Glomerular endothelial cell (primary cell): ENCODE measurements at regions not wholly inside any gene's neighbourhood (a gene's known extent, or its start where the extent isn't known, plus 50 kb on each side); places are given as distances from the start of the nearest gene placed in this dataset.
"Not testable (repeated sequence)": the region's sequence is repeated elsewhere in the genome, so short reads cannot be mapped to it uniquely, and the experiment has no call there.

ENCODE experiments used
- DNase-seq: peaks from one replicate; pipeline ENCODE4 v3.0.0-alpha.2; 2011; ENCODE audit warnings: low read depth, low spot score; ENCODE audit errors: extremely low read depth

DNA sequence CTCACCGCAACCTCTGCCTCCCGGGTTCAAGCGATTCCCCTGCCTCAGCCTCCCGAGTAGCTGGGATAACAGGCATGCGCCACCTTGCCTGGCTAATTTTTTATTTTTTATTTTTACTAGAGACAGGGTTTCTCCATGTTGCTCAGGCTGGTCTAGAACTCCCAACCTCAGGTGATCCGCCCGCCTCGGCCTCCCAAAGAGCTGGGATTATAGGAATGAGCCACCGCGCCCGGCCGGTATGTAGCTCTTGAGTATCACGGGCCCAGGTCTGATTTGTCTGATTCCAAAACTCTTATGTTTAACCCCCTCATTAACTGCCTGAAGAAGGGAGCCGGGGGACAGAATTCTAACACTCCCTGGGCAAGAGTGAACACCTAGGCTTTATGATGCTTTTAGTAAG is 91.7 kb upstream of the OLIG2 start:
- not testable (repeated sequence) for DNase-seq

GRCh38 chr21:32934829-32935228 is 90.9 kb upstream of the OLIG2 start:
- DNase-seq: no peak

GRCh38 chr21:32940079-32941014 is 85.4 kb upstream of the OLIG2 start:
- DNase-seq: peak; percentile 5

GRCh38 chr21:32941263-32941662 is 84.5 kb upstream of the OLIG2 start:
- DNase-seq: no peak

DNA sequence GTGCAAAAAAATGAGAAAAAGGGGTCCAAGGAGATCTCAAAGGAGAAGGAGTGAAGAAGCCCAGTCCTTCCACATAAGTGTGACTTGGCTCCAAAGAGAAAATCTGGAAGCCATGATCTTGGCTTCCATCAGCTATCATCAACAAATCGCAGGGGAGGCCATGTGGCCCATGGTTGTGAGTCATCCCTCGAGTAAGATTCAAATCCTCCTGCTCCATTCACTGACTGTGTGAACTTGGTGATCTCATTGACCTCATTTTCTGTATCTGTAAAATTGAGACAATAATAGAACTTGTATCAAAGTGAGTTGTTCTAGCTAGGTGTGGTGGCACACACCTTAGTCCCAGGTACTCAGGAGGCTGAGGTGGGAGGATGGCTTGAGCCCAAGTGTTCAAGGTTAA is 79.1 kb upstream of the OLIG2 start:
- DNase-seq: no peak

DNA sequence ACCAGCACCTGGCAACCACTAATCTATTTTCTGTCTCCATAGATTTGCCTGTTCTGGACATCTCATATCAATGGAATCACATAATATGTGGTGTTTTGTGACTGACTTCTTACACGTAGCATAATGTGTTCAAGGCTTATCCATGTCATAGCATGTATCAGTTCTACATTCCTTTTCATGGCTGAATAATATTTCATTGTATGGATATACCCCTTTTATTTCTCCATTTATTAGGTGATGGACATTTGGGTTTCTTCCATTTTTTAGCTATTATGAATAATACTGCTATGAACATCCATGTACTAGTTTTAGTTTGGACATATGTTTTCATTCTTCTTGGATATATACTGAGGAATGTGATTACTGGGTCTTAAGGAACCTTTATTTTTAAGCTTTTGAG is 78.0 kb upstream of the OLIG2 start:
- no peak for DNase-seq

DNA sequence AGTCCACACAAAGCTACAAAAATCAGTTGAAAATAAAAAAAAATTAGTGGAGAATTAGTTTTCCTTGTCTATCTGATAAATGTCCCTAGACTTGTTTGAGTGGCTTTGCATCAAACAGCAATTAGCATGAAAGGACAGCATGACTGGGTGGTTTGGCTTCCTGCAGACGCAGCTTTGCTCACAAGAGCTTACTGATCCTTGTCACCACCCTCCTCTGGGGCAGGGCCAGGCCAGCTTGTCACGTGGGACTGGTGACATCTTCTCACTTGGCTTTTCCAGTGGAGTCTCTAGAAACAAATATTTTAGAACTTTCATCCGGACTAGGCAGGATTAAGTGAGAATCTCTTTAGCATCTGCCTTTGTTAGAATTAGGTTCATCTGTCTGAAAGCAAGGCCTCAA is 76.0 kb upstream of the OLIG2 start:
- no peak for DNase-seq

DNA sequence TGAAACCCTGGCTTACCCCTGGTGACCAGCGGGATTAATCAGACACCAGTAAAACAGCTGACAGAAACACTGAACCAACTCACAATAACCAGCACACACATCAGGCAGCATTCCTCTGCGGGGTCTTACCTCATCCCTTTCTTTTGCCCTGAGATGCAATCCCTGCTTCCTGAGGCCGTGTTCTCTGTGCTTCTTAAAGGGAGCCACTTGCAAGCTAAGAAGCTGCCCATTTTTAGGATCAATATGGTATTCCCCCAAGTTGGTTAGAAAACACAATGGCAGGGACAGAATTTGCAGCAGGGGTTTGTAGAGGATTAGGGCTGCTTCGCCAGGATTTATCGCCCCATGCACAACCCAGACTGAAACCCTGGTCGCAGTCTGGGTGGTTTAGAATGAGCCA is 74.7 kb upstream of the OLIG2 start:
- DNase-seq: no peak

GRCh38 chr21:32954353-32954752 is 71.4 kb upstream of the OLIG2 start:
- DNase-seq: no peak

DNA sequence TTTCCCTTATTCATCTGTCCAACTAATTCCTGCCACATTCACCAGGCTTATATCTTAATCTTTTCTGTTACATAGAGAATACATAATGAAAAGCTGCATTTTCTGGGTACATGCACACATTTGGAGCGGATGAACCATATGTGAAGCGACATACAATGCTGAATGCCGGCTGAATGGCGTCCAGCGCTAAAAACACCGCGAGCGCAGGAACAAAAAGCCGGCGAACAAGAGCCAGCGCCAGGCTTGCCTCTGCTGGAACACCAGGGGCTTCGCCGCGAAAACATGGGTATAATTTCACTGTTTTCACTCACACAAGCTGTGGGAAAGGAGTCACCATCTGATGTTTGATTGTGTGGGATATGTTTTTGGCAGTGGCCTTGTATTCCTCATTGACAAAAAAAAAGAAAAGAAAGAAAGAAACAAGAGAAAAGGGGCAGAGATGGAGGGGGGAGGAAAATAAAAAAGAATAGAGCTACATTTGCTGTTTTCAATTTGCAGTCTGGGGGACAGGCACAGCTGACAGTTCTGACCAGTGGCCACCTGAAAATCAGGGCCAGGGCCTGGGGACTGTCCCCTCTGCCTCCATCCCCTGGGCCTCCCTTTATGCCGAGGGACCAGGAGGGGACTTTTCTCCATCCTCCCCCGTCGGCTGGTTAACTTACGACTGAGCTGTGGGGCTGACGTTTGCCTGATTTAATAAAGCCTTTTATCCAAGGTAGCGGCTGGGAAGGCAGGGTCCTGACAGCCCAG is 70.2 kb upstream of the OLIG2 start:
- DNase-seq: no peak

DNA sequence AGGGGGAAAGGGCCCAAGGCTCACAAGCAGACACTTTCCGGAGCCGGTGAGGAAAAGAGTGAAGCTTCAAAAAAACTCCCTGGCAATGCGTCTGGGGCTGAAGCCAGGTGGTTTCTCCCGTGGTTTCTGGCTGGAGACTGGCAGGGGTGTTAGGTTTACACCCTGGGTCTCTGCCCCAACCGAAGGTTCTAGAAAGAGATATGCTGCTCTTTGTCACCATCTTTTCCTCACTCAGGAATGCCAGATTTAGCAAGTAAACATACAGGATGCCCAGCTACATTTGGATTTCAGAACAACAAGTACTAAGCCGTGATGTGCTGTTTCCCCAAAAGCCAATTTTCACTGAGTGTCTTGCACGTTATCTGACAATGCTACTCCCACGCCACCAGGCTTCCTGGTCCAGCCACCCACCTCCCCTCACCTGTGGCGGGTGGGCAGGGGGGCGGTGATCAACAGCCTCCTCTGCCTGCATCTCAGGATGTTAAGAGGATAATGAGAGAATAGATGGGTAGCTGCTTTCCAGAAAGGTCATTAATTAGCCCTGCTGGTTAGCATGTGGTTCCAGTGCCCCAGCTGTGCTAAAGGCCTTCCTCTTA is 69.6 kb upstream of the OLIG2 start:
- DNase-seq: no peak

DNA sequence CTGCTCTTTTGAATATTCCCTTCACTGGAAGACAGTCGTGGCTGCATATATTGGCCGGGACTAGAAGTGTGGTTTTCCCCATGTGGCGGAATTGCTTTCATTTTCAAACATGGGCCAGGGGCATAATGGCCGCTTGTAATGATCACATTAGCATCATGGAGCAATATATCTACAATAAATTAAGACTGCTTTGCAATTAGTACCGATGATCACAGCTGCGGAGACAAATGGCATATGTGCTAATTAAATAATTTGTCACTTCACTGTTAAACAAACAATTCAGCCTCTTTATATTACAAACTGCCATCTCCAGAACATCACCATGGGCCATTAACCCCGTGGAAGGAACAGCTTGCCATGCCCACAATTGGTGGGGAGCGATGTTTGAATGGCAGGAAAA is 68.2 kb upstream of the OLIG2 start:
- no peak for DNase-seq

DNA sequence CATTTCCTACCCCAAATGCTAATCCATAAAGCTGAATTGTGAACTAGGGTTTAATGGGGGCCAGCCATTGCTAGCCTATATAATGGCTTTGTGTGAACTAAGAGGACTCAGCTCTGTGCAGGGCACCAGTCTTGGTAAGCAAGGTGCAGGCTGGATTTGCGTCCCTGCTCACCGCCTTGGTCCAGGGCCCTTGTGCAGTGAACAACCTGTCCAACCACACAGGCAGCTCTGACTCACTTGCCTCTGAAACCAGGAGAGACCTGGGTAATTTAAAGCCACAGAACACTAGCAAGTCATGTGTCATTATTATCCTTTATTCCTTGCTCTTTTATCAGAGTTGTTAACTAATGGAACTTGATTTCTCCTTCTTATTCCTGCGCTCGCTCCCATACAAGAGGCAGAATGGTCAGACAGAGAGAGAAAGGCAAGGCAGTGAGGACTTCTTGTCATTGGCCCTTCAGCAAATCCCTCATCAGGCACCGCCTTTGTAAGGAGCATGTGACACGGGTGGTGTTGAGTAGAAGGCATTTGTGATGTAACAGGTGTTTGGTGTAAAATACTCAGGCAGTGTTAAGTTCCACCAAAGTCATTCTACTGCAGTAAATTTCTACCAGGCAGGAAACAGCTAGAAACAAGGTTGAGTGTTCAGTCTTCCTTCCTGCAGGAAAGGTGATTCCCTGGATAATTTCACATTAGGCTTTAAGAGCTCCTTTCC is 67.3 kb upstream of the OLIG2 start:
- no peak for DNase-seq

DNA sequence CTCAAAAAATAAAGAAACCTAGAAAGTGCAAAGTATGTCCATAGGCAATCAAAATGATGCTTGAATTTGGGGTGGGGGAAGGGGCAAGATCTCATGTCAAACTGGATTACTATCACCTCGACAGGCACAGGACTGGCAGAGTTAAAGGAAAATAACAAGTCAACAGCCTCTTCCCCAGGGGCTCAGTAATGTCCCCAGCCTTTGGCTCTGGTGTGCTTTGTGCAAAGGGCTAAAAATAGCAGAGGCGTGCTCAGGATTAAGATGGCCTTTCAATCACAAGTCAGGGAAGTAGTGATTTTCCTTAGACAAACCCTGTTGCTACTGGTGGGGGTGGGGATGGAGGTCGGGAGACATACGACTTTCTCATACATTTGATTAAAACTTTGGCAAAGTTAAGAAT is 63.5 kb upstream of the OLIG2 start:
- DNase-seq: no peak

DNA sequence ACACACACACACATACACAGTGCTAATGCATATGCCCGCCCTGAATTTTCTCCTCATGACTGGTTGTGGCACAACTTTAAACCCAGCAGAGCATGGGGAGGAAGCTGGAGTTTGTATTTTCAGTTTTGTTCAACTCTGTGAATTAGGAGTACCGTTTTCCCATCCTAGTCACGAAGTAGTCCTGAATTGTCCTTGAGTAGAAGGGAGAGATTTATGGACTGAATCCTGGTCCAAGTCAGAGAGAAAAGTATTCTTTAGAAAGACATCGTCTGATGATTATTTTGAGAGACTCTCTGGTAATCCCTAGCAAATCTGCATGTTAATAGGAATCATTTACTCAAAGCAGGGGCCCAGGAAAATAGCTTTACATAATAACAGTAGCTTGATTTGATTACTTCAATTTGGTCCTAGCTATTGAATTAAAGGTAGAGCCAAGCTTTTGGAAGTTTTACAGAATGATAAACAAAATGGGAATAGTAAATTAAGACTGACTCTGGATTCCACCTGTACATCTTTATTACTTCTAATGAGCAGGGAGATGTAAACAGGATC is 60.5 kb upstream of the OLIG2 start:
- no peak for DNase-seq

DNA sequence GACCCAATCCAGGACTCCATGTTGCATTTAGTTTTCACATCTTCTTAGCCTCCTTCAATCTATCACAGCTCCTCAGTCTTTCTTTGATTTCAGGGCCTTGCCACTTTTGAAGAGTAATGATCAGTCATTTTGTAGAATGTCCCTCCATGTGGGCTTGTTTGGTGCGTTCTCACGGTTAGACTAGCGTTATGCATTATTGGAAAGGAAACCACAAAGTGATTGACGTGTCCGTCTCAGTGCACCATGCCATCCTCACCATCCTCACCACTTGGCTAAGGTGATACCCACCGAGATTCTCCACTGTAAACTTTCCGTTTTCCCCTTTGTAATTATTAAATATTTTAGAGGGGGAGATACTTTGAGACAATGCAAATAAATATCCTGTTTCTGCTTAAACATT is 59.6 kb upstream of the OLIG2 start:
- DNase-seq: no peak

- DNase-seq: not testable (repeated sequence)
Measured at GRCh38 chr21:32968103-32968502, 57.6 kb upstream of the OLIG2 start.

DNA sequence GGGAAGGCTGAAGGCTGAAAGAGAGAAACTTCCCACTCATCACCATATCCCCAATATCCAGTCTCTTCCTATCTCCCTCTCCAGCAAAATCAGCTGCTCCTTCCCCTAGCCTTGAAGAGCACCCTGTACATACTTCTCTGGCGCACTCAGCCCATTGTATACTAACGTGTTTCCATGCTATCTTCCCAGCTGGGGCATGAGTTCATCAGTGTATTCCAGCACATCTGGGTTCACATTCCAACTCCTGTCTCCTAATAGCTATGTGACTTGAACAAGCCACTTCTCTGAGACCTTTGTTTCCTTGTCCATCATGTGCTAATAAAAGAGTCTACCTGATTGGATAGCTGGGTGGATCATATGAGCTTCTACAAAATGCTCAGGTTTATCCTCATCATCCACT is 51.1 kb upstream of the OLIG2 start:
- no peak for DNase-seq

DNA sequence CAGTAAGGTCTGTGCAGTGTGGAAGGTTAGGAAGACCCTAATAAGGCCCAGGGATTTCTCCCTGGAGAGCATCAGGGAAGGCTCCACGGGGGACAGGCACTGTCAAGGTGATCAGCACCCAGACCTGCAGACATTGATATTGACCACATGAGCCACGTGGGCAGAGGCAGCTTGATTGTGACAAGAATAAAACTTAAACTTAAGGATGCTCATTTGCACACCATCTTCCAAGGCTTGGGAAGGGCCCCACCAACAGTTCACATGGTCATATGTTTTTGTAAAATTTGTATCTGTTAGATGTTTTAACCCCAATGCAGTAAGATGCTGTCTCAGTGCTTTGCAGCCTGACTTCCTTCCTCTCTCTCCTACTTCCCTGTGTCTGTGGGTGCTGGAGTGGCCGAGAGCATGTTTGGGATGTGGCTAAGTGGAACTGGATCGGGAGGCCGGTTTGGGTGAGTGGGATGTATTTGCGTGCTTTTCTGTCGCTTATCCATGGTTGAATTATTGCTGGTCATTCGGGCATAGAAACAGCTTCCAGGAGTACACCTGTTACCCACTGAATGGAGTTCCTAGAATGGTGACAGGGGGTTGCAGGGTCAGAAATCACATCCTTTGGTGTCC is 49.8 kb upstream of the OLIG2 start:
- no peak for DNase-seq
